ENCODE measurements at regions not wholly inside any gene's neighbourhood (a gene's known extent, or its start where the extent isn't known, plus 50 kb on each side); places are given as distances from the start of the nearest gene placed in this dataset.

GRCh38 chr13:87124785-87125074, 546.4 kb upstream of the SLITRK5 start (continued):
- TF ChIP-seq ERG (CRISPR knock-in tag; IDR thresholded peaks at IDR 0.05) = no peak
- TF ChIP-seq OVOL2 (CRISPR knock-in tag; IDR thresholded peaks at IDR 0.05; ENCODE audit: borderline replicate concordance) = no peak
- no peak for TF ChIP-seq NFATC4 (CRISPR knock-in tag; IDR thresholded peaks at IDR 0.05)
- no peak for TF ChIP-seq IRF1 (CRISPR knock-in tag; IDR thresholded peaks at IDR 0.05)
- TF ChIP-seq MXD4 (CRISPR knock-in tag; IDR thresholded peaks at IDR 0.05; ENCODE audit: borderline replicate concordance) = no peak
- TF ChIP-seq MYBL2 (CRISPR knock-in tag; IDR thresholded peaks at IDR 0.05) = no peak
- TF ChIP-seq CREM (CRISPR knock-in tag; IDR thresholded peaks at IDR 0.05) = no peak
- TF ChIP-seq NR1H2 (CRISPR knock-in tag; IDR thresholded peaks at IDR 0.05) = no peak

- Mint-ChIP-seq H3K4me1 (peaks cover 24% of the 10 kb centered on the region), H3K36me3 (no peaks in the 10 kb centered on the region), H3K27ac (no peak overlapping the region), H3K4me3 (no peak overlapping the region), H3K27me3 (ENCODE audit: low read depth) (peaks cover 18% of the 10 kb centered on the region), H3K9me3 (no peaks in the 10 kb centered on the region)
- CTCF ChIA-PET = no interaction called here
- POLR2A ChIA-PET = no interaction called here
- peak; percentile 13 for DNase-seq (ENCODE audit: low spot score)
- ATAC-seq = peak; percentile 92
- TF ChIP-seq CDX4 (CRISPR knock-in tag; IDR thresholded peaks at IDR 0.05; ENCODE audit: borderline replicate concordance) (no peak), ZSCAN18 (CRISPR knock-in tag; IDR thresholded peaks at IDR 0.05) (no peak), KAT7 (CRISPR knock-in tag; IDR thresholded peaks at IDR 0.05; ENCODE audit: borderline replicate concordance) (no peak), E2F5 (CRISPR knock-in tag; IDR thresholded peaks at IDR 0.05) (no peak), FOXK1 (CRISPR knock-in tag; IDR thresholded peaks at IDR 0.05) (peak; percentile 56; the same call in 1 of the 2 replicates), ZNF219 (CRISPR knock-in tag; IDR thresholded peaks at IDR 0.05; ENCODE audit: borderline replicate concordance) (no peak), E2F4 (CRISPR knock-in tag; IDR thresholded peaks at IDR 0.05; ENCODE audit: borderline replicate concordance, low read depth) (no peak), ATF6 (CRISPR knock-in tag; IDR thresholded peaks at IDR 0.05) (no peak), FOXP4 (CRISPR knock-in tag; IDR thresholded peaks at IDR 0.05) (peak; percentile 26; the same call in 1 of the 2 replicates), ERG (CRISPR knock-in tag; IDR thresholded peaks at IDR 0.05) (no peak), RORB (CRISPR knock-in tag; IDR thresholded peaks at IDR 0.05) (no peak), TCF7 (CRISPR knock-in tag; IDR thresholded peaks at IDR 0.05; ENCODE audit: low read depth) (no peak), USF1 (CRISPR knock-in tag; IDR thresholded peaks at IDR 0.05) (no peak)
These were observed 543.1 kb upstream of the SLITRK5 start for GRCh38 chr13:87128036-87128435.

Measured in WTC11 (cell line).